Upper lobe of right lung (tissue), 1 donor: ENCODE measurements at regions not wholly inside any gene's neighbourhood (a gene's known extent, or its start where the extent isn't known, plus 50 kb on each side); places are given as distances from the start of the nearest gene placed in this dataset.
"Not testable (repeated sequence)": the region's sequence is repeated elsewhere in the genome, so short reads cannot be mapped to it uniquely, and the experiment has no call there.

Experiments
- ATAC-seq: fragments of 200-7000 bp; cut with Tn5 transposase; one replicate; pipeline ENCODE4 v1.9.1; 2020; ENCODE audit warnings: mild to moderate bottlenecking, moderate library complexity
- DNase-seq: peaks from one replicate; pipeline ENCODE4 v3.0.0-alpha.2; 2020
- H3K27ac ChIP-seq: fragments of 200-600 bp; one replicate; pipeline ENCODE4 v1.8.0; 2022
- H3K27me3 ChIP-seq: fragments of 200-600 bp; one replicate; pipeline ENCODE4 v1.8.0; 2022; ENCODE audit warnings: mild to moderate bottlenecking
- H3K36me3 ChIP-seq: fragments of 200-600 bp; one replicate; pipeline ENCODE4 v1.8.0; 2022
- H3K4me1 ChIP-seq: fragments of 200-600 bp; one replicate; pipeline ENCODE4 v1.8.0; 2022
- H3K4me3 ChIP-seq: fragments of 200-600 bp; one replicate; pipeline ENCODE4 v1.8.0; 2022; ENCODE audit warnings: mild to moderate bottlenecking
- H3K9me3 ChIP-seq: fragments of 200-600 bp; one replicate; pipeline ENCODE4 v1.8.0; 2022
- intact Hi-C: fragments of 100-400 bp; cut with DNase I; formaldehyde crosslinking; loops from one replicate; pipeline ENCODE4 v1.11.0; 2022
- TF ChIP-seq, protein P1 (sequence below): fragments of 200-600 bp; IDR thresholded peaks from one replicate; pipeline ENCODE4 v1.8.0; 2022; ENCODE audit warnings: antibody characterized with exemption
- donor health status: DM: no; HTN: yes; CAD: no; lungs with severe emphysema.

DNA sequence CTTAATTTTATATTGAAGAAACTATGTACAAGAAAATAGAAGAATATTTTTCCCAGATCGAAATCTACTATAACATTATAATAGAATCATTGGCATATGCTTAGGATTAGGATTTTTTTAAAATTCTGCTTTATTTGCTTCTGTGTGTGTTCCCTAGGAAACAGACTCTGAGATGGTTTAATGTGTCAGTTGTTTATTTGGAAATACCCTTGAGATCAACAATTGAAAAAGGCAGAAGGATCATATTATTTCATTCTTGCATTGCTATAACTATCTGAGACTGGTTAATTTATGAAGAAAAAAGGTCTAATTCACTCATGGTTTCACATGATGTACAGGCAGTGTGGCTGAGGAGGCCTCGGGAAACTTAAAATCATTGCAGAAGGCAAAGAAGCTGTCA is 622.6 kb downstream of the PRR16 start:
- Histone ChIP-seq H3K9me3 (no peaks in the 10 kb centered on the region), H3K4me3 (no peak overlapping the region), H3K27me3 (no peaks in the 10 kb centered on the region), H3K27ac (no peak overlapping the region), H3K36me3 (no peaks in the 10 kb centered on the region), H3K4me1 (no peaks in the 10 kb centered on the region)
- TF ChIP-seq, protein P1, sequence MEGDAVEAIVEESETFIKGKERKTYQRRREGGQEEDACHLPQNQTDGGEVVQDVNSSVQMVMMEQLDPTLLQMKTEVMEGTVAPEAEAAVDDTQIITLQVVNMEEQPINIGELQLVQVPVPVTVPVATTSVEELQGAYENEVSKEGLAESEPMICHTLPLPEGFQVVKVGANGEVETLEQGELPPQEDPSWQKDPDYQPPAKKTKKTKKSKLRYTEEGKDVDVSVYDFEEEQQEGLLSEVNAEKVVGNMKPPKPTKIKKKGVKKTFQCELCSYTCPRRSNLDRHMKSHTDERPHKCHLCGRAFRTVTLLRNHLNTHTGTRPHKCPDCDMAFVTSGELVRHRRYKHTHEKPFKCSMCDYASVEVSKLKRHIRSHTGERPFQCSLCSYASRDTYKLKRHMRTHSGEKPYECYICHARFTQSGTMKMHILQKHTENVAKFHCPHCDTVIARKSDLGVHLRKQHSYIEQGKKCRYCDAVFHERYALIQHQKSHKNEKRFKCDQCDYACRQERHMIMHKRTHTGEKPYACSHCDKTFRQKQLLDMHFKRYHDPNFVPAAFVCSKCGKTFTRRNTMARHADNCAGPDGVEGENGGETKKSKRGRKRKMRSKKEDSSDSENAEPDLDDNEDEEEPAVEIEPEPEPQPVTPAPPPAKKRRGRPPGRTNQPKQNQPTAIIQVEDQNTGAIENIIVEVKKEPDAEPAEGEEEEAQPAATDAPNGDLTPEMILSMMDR, result no peak
- DNase-seq (no peak), ATAC-seq (no peak)
- intact Hi-C loops, result no loop called here

DNA sequence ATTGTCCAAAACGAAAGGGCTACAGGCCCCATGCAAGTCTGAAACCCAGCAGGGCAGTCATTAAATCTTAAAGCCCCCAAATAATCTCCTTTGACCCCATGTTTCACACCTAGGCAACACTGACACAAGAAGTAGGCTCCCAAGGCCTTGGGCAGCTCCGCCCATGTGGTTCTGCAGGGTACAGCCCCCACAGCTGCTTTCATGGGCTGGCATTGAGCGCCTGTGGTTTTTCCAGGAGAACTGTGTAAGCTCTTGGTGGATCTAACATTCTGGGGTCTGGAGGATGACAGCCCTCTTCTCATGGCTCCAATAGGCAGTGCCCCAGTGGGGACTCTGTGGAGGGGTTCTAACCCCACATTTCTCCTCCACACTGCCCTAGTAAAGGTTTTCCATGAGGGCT is 623.5 kb downstream of the PRR16 start:
- DNase-seq (no peak), ATAC-seq (no peak)
- H3K4me1 ChIP-seq, result no peaks in the 10 kb centered on the region
- no peaks in the 10 kb centered on the region for H3K27me3 ChIP-seq
- no peaks in the 10 kb centered on the region for H3K36me3 ChIP-seq
- TF ChIP-seq, protein P1, result no peak
- H3K4me3 ChIP-seq, result no peak overlapping the region
- H3K27ac ChIP-seq, result no peak overlapping the region
- intact Hi-C loops, result no loop called here
- H3K9me3 ChIP-seq, result no peaks in the 10 kb centered on the region

DNA sequence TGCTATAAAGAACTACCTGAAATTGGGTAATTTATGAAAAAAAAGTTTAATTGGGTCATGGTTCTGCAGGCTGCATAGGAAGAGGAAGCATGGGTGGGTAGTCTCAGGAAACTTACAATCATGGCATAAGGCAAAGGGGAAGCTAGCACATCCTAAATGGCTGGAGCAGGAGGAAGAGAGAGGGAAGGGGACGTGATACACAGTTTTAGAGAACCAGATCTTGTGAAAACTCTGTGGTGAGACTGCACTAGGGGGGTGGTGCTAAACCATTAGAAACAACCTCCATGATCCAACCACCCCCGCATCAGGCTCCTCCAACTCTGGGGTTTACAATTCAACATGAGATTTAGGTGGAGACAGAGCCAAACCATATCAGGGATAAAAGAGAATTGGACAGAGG is 624.2 kb downstream of the PRR16 start:
- TF ChIP-seq, protein P1, result no peak
- Histone ChIP-seq H3K4me1 (no peaks in the 10 kb centered on the region), H3K4me3 (no peak overlapping the region), H3K27me3 (no peaks in the 10 kb centered on the region), H3K36me3 (no peaks in the 10 kb centered on the region), H3K9me3 (no peaks in the 10 kb centered on the region), H3K27ac (no peak overlapping the region)
- ATAC-seq (no peak), DNase-seq (no peak)
- intact Hi-C loops, result no loop called here

DNA sequence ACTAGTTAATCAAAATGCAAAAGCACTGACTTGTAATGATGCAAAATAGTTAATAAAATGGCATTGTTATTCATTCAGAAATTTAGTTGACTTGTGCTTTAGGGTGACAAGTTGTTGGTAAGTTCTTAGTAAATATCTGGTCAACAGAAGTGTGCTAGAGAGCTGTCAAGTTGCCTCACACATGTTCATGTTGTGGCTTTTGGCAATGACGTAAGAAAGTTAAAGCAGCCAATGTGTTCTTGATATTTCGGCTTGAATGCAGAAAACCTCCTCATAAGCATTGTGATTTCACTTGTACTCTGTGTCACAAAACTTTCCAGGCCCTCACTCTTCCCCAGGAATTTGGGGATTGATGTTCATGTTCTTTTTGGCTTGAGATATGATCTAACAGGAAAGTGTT is 626.7 kb downstream of the PRR16 start:
- TF ChIP-seq, protein P1, result no peak
- ATAC-seq (no peak), DNase-seq (no peak)
- H3K36me3 ChIP-seq, result no peaks in the 10 kb centered on the region
- no peaks in the 10 kb centered on the region for H3K27me3 ChIP-seq
- no peak overlapping the region for H3K27ac ChIP-seq
- H3K4me1 ChIP-seq, result no peaks in the 10 kb centered on the region
- no peaks in the 10 kb centered on the region for H3K9me3 ChIP-seq
- intact Hi-C loops, result no loop called here
- no peak overlapping the region for H3K4me3 ChIP-seq

DNA sequence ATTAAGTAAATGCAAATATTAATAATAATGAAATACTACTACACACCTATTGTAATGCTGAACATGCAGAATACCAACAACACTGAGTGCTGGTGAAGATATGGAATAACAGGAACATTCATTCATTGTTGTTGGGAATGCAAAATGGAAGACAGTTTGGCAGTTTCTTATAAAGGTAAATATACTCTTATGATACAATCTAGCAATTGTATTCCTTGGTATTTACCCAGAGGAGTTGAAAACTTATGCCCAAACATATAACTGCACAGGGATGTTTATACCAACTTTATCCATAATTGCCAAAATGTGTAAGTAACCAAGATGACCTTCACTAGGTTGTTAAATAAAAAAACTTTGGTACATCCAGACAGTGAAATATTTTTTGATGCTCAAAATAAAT is 636.8 kb downstream of the PRR16 start:
- Histone ChIP-seq H3K27ac (no peak overlapping the region), H3K27me3 (no peaks in the 10 kb centered on the region), H3K4me3 (no peak overlapping the region), H3K36me3 (no peaks in the 10 kb centered on the region), H3K9me3 (no peaks in the 10 kb centered on the region), H3K4me1 (no peaks in the 10 kb centered on the region)
- TF ChIP-seq, protein P1, result no peak
- DNase-seq, result no peak
- intact Hi-C loops, result no loop called here
- no peak for ATAC-seq

DNA sequence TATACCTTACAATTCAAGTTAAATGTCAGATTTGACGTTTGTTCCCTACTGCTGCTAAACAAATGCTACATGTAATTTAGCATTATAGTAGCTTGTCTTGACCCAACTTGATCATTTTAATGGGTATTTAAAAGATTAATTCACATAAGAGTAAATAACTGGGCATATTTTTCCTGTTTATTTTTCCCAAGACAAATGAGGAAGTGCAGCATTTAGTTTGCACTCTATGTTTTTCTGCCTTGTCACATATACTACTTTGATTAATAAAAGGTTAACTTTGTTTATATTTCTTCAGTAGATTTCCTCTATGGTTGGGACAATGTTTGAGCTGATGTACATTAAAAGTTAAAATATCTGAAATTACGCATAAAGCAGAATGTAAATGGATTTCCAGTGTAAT is 641.8 kb downstream of the PRR16 start:
- no peak overlapping the region for H3K27ac ChIP-seq
- no peaks in the 10 kb centered on the region for H3K4me1 ChIP-seq
- intact Hi-C loops, result no loop called here
- DNase-seq (no peak), ATAC-seq (no peak)
- H3K27me3 ChIP-seq, result no peaks in the 10 kb centered on the region
- H3K9me3 ChIP-seq, result no peaks in the 10 kb centered on the region
- H3K36me3 ChIP-seq, result no peaks in the 10 kb centered on the region
- H3K4me3 ChIP-seq, result no peak overlapping the region
- TF ChIP-seq, protein P1, result no peak

DNA sequence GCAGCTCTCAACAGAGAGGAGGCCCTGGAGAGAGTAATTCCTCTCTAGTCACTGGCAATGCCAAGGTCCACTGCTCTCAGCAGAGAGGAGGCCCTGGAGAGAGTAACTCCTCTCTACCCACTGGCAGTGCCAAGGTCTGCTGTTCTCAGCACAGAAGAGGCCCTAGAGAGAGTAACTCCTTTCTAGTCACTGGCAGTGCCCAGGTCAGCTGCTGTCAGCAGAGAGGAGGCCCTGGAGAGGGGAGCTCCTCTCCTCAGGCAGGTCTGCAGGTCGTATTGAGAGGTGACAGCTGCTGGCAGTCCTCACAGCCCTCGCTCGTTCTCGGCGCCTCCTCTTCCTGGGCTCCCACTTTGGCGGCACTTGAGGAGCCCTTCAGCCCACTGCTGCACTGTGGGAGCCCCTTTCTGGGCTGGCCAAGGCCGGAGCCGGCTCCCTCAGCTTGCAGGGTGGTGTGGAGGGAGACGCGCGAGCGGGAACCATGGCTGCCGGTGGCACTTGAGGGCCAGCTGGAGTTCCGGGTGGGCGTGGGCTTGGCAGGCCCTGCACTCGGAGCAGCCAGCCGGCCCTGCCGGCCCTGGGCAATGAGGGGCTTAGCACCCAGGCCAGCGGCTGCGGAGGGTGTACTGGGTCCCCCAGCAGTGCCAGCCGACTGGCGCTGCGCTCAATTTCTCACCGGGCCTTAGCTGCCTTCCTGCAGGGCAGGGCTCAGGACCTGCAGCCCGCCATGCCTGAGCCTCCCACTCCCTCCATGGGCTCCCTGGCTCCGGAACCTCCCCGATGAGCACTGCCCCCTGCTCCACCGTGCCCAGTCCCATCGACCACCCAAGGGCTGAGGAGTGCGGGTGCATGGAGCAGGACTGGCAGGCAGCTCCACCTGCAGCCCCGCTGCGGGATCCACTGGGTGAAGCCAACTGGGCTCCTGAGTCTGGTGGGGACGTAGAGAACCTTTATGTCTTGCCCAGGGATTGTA is 642.9 kb downstream of the PRR16 start:
- H3K36me3 ChIP-seq, H3K27me3 ChIP-seq, H3K27ac ChIP-seq, H3K4me3 ChIP-seq, H3K4me1 ChIP-seq, intact Hi-C loops, H3K9me3 ChIP-seq: not testable (repeated sequence)
- ATAC-seq (peak; percentile 21), DNase-seq (peak; percentile 59)
